DND-41 (cell line): ENCODE measurements at regions not wholly inside any gene's neighbourhood (a gene's known extent, or its start where the extent isn't known, plus 50 kb on each side); places are given as distances from the start of the nearest gene placed in this dataset.

Source experiments
- EZH2 ChIP-seq: IDR thresholded peaks from 3 replicates; pipeline ENCODE4 v1.6.1; 2012; ENCODE audit warnings: borderline replicate concordance, low read depth, mild to moderate bottlenecking, moderate library complexity, low read length, inconsistent platforms; ENCODE audit not compliant: severe bottlenecking
- TF ChIP-seq, protein P1 (sequence below): IDR thresholded peaks from 2 replicates; pipeline ENCODE4 v1.5.1; 2012; ENCODE audit warnings: borderline replicate concordance, low read length, moderate library complexity, mild to moderate bottlenecking; ENCODE audit not compliant: poor library complexity, severe bottlenecking; ENCODE audit errors: extremely low read depth

DNA sequence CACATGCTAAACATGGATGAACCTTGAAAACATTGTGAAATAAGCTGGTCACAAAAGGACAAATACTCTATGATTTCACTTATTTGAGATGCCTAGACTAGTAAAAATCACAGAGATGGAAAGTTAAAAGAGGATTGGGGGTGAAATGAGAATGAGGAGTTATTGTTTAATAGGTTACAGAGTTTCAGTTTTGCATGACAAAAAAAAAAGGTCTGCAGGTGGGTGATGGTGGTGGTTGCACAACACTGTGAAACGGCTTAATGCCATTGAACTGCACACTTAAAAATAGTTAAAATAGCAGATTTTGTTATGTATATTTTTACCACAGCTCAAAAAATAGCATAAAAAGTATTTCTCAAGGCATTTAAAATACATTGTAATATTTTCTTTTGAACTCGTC, 151.9 kb upstream of the NRXN3 start:
- TF ChIP-seq, protein P1, sequence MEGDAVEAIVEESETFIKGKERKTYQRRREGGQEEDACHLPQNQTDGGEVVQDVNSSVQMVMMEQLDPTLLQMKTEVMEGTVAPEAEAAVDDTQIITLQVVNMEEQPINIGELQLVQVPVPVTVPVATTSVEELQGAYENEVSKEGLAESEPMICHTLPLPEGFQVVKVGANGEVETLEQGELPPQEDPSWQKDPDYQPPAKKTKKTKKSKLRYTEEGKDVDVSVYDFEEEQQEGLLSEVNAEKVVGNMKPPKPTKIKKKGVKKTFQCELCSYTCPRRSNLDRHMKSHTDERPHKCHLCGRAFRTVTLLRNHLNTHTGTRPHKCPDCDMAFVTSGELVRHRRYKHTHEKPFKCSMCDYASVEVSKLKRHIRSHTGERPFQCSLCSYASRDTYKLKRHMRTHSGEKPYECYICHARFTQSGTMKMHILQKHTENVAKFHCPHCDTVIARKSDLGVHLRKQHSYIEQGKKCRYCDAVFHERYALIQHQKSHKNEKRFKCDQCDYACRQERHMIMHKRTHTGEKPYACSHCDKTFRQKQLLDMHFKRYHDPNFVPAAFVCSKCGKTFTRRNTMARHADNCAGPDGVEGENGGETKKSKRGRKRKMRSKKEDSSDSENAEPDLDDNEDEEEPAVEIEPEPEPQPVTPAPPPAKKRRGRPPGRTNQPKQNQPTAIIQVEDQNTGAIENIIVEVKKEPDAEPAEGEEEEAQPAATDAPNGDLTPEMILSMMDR: no peak
- TF ChIP-seq EZH2: no peak
